NB4 (cell line): ENCODE measurements at regions not wholly inside any gene's neighbourhood (a gene's known extent, or its start where the extent isn't known, plus 50 kb on each side); places are given as distances from the start of the nearest gene placed in this dataset.

Experiments
- CTCF ChIP-seq: IDR thresholded peaks from one replicate; pipeline ENCODE4 v1.5.1; 2012; ENCODE audit warnings: low read depth, low read length
- POLR2A ChIP-seq: IDR thresholded peaks from 2 replicates; pipeline ENCODE4 v1.6.1; 2011; ENCODE audit warnings: mild to moderate bottlenecking; ENCODE audit not compliant: insufficient read length; ENCODE audit errors: extremely low read depth

GRCh38 chr15:69713726-69714559 lies 261.3 kb downstream of the RPLP1 start:
- TF ChIP-seq CTCF (no peak), POLR2A (no peak)
